Heart right ventricle (tissue), 16 donors: ENCODE measurements at regions not wholly inside any gene's neighbourhood (a gene's known extent, or its start where the extent isn't known, plus 50 kb on each side); places are given as distances from the start of the nearest gene placed in this dataset.
A peak's percentile ranks its signal among the peaks of the same experiment; 100 is the strongest.

Experiments used
- ATAC-seq, 8 donors: fragments of 200-7000 bp; cut with Tn5 transposase; one replicate each; pipeline ENCODE4 v1.9.1; 2020; ENCODE audit warnings: mild to moderate bottlenecking in 8 of 8, moderate library complexity in 8 of 8, moderate number of reproducible peaks in 1 of 8
- DNase-seq, 2 donors: peaks; one replicate each; pipeline ENCODE4 v3.0.0-alpha.2; 2020
- H3K27ac ChIP-seq, 10 donors: fragments of 200-600 bp; sonication (generic) in 2 of 10; one replicate each; pipeline versions ENCODE4 v1.5.0 to v1.8.0; 2020 to 2022; ENCODE audit warnings: mild to moderate bottlenecking in 3 of 10
- H3K27me3 ChIP-seq, 7 donors: fragments of 200-600 bp; one replicate each; pipeline ENCODE4 v1.8.0; 2021 to 2022; ENCODE audit warnings: mild to moderate bottlenecking in 2 of 7
- H3K36me3 ChIP-seq, 9 donors: fragments of 200-600 bp; sonication (generic) in 1 of 9; one replicate each; pipeline versions ENCODE4 v1.5.0 to v1.8.0; 2020 to 2022; ENCODE audit warnings: mild to moderate bottlenecking in 2 of 9
- H3K4me1 ChIP-seq, 9 donors: fragments of 200-600 bp; sonication (generic) in 1 of 9; one replicate each; pipeline versions ENCODE4 v1.5.0 to v1.8.0; 2020 to 2022; ENCODE audit warnings: mild to moderate bottlenecking in 4 of 9
- H3K4me3 ChIP-seq, 10 donors: fragments of 200-600 bp; sonication (generic) in 2 of 10; one replicate each; pipeline versions ENCODE4 v1.5.0 to v1.8.0; 2020 to 2022; ENCODE audit warnings: mild to moderate bottlenecking in 7 of 10, moderate library complexity in 2 of 10
- H3K9me3 ChIP-seq, 11 donors: fragments of 200-600 bp in 10 of 11; sonication (generic) in 2 of 11; one replicate each; pipeline versions ENCODE4 v1.5.0 to v1.8.0; 2013 to 2022; ENCODE audit warnings: mild to moderate bottlenecking in 2 of 11, control low read depth in 1 of 11, moderate library complexity in 1 of 11
- CTCF ChIP-seq, 9 donors: fragments of 200-600 bp; sonication (generic) in 2 of 9; IDR thresholded peaks; one replicate each; pipeline versions ENCODE4 v1.5.0 to v1.8.0; 2021 to 2022; ENCODE audit warnings: antibody characterized with exemption in 9 of 9, mild to moderate bottlenecking in 5 of 9, moderate library complexity in 1 of 9
- WGBS, 2 donors: extraction: QIAGEN DNeasy Blood & Tissue Kit; methylation state at CpG; one replicate each; pipeline ENCODE4 v1.1.7; 2013; ENCODE audit warnings: inconsistent platforms in 1 of 2; 5-methylcytosine and 5-hydroxymethylcytosine counted together
- intact Hi-C, 10 donors: fragments of 100-400 bp; cut with DNase I; formaldehyde crosslinking; loops; one replicate each; pipeline versions ENCODE4 v1.11.1 to v1.14.2; 2022
- donor health status: Arrhythmogenic right ventricular cardiomyopathy.
- donor health status: ischemic (EF 13 %, LVEDD 7.1; RV severe dilation, severe dysfunction).
- donor health status: healthy with polysubstance abuse.
- donor health status: DM: no; HTN: yes; CAD: no.
- donor health status: DM: no; HTN: no; CAD: no.
- donor health status: ischemic (EF 25% LVEDD 6.9; RV normal size, moderate dysfunction).
- donor health status: ischemic (EF 25% LVEDD 5.7; RV mildly dilated, moderate dysfunction).
- donor health status: healthy.
- donor health status: DM: yes; HTN: yes; CAD: no.
- donor health status: Ischemic cardiomyopathy.
- donor health status: ischemic (EF 35%, LVEDD 5.7; RV mildly dilated, moderate dysfunction).
- donor health status: nonischemic (EF 11% LVEDD 7.7; RV severe dilation, severe dysfunction).
- donor health status: DM: yes; HTN: yes; CAD: no.
- donor health status: PGD.
- donor health status: ischemic (EF 29% LVEDD 5.4; RV normal size, mild dysfunction).
- donor health status: nonischemic (EF 23%, LVEDD 6.1; RV moderate dilation, normal function).

GRCh38 chr5:10046676-10047075, 203.0 kb downstream of the ATPSCKMT start:
- no peaks in the 10 kb centered on the region for H3K36me3 ChIP-seq

GRCh38 chr5:10045376-10045775, 204.3 kb downstream of the ATPSCKMT start:
- Histone ChIP-seq H3K4me3 (no peak overlapping the region), H3K27me3 (no peaks in the 10 kb centered on the region), H3K27ac (no peak overlapping the region), H3K4me1 (no peaks in the 10 kb centered on the region), H3K9me3 (peaks cover 0 to 2% (median 0%) of the 10 kb centered on the region in 11 donors), H3K36me3 (no peaks in the 10 kb centered on the region)
- DNase-seq (no peak), ATAC-seq (no peak)
- TF ChIP-seq CTCF (IDR thresholded peaks at IDR 0.05): no peak
- intact Hi-C loops: no loop called here
- 84 to 87% methylated on average over 6 of the region's 6 CpGs for whole genome bisulfite sequencing, 2 donors

More at GRCh38 chr5:10046676-10047075, 203.0 kb downstream of the ATPSCKMT start:
- DNase-seq (no peak), ATAC-seq (no peak)
- no peaks in the 10 kb centered on the region for H3K27me3 ChIP-seq
- H3K4me3 ChIP-seq: no peak overlapping the region
- no peak overlapping the region for H3K27ac ChIP-seq
- no peaks in the 10 kb centered on the region for H3K4me1 ChIP-seq
- H3K9me3 ChIP-seq: peaks cover 0 to 14% (median 3%) of the 10 kb centered on the region in 11 donors
- intact Hi-C loops: no loop called here
- TF ChIP-seq CTCF (IDR thresholded peaks at IDR 0.05): no peak
- 68 to 69% methylated on average over 7 of the region's 7 CpGs for WGBS, 2 donors

DNA sequence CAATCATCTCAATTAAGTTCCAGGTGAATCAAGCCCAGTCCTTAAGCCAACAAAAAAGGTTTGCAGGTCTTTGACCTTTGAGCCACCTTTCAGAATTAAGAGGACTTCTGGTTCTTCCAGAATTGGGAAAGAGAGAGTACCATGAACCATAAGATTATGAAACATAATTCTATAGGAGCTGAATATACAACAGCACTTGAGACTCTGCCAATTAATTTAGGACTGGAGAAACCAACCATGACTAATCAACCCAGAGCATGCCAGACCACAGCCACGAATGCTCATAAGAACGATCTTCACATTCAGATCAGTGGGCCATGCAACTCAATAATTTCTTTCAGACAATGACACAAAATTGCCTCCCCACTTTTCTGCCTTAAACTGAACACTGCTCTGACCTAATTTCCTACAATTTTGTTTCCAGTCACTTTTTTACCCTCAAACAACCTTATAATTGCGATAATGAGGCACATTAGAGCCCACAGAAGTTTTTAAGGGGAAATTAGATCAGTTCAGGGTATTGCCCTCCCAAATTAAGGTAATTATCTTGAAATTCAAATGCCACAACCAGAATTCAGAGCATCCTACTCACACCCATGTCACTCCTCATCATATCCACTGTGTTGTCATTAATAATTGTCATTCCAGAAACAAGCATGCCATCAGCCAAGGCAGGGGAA, 213.4 kb downstream of the ATPSCKMT start:
- no peaks in the 10 kb centered on the region for H3K36me3 ChIP-seq
- H3K27ac ChIP-seq: no peak overlapping the region
- WGBS, 2 donors: 91 to 92% methylated on average over 3 of the region's 3 CpGs
- no peaks in the 10 kb centered on the region for H3K9me3 ChIP-seq
- ATAC-seq (no peak), DNase-seq (no peak)
- H3K4me3 ChIP-seq: no peak overlapping the region
- no peaks in the 10 kb centered on the region for H3K4me1 ChIP-seq
- no peaks in the 10 kb centered on the region for H3K27me3 ChIP-seq
- intact Hi-C loops: loop anchor here in 1 of 10 donors (10.0 kb wide), 1 partner anchor 121 kb away; no protein-coding TSS in a partner anchor
- TF ChIP-seq CTCF (IDR thresholded peaks at IDR 0.05): no peak

- no peak overlapping the region for H3K4me3 ChIP-seq
- DNase-seq (peak; percentile 22 to 60), ATAC-seq (peak in 3 of 8 donors; percentile 46 to 67 (median 56))
- H3K4me1 ChIP-seq: no peaks in the 10 kb centered on the region
- TF ChIP-seq CTCF (IDR thresholded peaks at IDR 0.05): no peak
- peaks cover 0 to 9% (median 2%) of the 10 kb centered on the region in 11 donors for H3K9me3 ChIP-seq
- no peaks in the 10 kb centered on the region for H3K36me3 ChIP-seq
- intact Hi-C loops: loop anchor here in 1 of 10 donors (10.0 kb wide), 1 partner anchor 119 kb away; no protein-coding TSS in a partner anchor
- WGBS, 2 donors: 35 to 48% methylated on average over 8 of the region's 8 CpGs
- H3K27me3 ChIP-seq: no peaks in the 10 kb centered on the region
- no peak overlapping the region for H3K27ac ChIP-seq
Observed at GRCh38 chr5:10034001-10034400, 215.7 kb downstream of the ATPSCKMT start.
